ENCODE measurements at regions not wholly inside any gene's neighbourhood (a gene's known extent, or its start where the extent isn't known, plus 50 kb on each side); places are given as distances from the start of the nearest gene placed in this dataset.

DNA sequence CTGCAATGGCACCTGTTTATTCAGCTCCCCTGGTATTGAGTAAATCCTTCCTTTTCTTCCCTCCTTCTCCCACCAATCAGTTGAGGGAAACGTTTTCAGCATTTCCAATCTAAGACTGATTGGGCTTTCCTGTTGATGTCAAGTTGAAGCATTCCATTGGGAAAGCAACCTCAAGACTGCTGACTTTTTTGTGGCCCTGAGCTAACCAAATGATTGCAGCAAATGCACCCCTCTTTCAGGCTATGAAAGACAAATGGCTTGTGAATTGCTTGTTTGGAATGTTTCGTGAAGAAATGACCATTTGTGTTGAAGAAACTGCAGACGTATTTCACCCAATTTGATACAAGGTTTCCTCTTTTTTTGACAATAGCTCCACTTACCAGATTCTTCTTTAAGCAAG lies 303.5 kb downstream of the EPHA4 start:
- TF ChIP-seq, protein P1, sequence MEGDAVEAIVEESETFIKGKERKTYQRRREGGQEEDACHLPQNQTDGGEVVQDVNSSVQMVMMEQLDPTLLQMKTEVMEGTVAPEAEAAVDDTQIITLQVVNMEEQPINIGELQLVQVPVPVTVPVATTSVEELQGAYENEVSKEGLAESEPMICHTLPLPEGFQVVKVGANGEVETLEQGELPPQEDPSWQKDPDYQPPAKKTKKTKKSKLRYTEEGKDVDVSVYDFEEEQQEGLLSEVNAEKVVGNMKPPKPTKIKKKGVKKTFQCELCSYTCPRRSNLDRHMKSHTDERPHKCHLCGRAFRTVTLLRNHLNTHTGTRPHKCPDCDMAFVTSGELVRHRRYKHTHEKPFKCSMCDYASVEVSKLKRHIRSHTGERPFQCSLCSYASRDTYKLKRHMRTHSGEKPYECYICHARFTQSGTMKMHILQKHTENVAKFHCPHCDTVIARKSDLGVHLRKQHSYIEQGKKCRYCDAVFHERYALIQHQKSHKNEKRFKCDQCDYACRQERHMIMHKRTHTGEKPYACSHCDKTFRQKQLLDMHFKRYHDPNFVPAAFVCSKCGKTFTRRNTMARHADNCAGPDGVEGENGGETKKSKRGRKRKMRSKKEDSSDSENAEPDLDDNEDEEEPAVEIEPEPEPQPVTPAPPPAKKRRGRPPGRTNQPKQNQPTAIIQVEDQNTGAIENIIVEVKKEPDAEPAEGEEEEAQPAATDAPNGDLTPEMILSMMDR (IDR thresholded peaks at IDR 0.05) = no peak
- TF ChIP-seq POLR2A (IDR thresholded peaks at IDR 0.05) = no peak

Measured in body of pancreas (tissue), 4 donors.